HCT116 (cell line): ENCODE measurements at regions not wholly inside any gene's neighbourhood (a gene's known extent, or its start where the extent isn't known, plus 50 kb on each side); places are given as distances from the start of the nearest gene placed in this dataset.
"Not testable (repeated sequence)": the region's sequence is repeated elsewhere in the genome, so short reads cannot be mapped to it uniquely, and the experiment has no call there.

Experiments used
- CBX3 ChIP-seq: IDR thresholded peaks from 2 replicates; pipeline ENCODE4 v1.6.1; 2012; ENCODE audit warnings: low read depth
- CTCF ChIP-seq, 3 experiments: fragments of 200-600 bp in 1 of 3; sonication (generic) in 1 of 3; IDR thresholded peaks in 2 of 3; conservative IDR thresholded peaks in 1 of 3; 2 replicates each; pipeline ENCODE4 v1.5.1; 2012 to 2017; ENCODE audit warnings: low read depth in 2 of 3, low read length in 2 of 3, antibody characterized with exemption in 1 of 3, borderline replicate concordance in 1 of 3, control low read depth in 1 of 3, mild to moderate bottlenecking in 1 of 3, mixed read lengths in 1 of 3, mixed run types in 1 of 3, moderate library complexity in 1 of 3; ENCODE audit not compliant: insufficient read depth in 1 of 3
- EGR1 ChIP-seq: IDR thresholded peaks from 2 replicates; pipeline ENCODE4 v1.6.1; 2012; ENCODE audit warnings: low read depth
- EZH2 ChIP-seq: fragments of 200-600 bp; sonication (generic); IDR thresholded peaks from 2 replicates; pipeline ENCODE4 v1.6.1; 2017; ENCODE audit warnings: antibody characterized with exemption, mixed run types
- EZH2phosphoT487 ChIP-seq: fragments of 200-600 bp; IDR thresholded peaks from 2 replicates; pipeline ENCODE4 v1.6.1; 2018; ENCODE audit warnings: antibody characterized with exemption, borderline replicate concordance
- MAX ChIP-seq: IDR thresholded peaks from 2 replicates; pipeline ENCODE4 v1.6.1; 2012
- POLR2A ChIP-seq: IDR thresholded peaks from 2 replicates; pipeline ENCODE4 v1.7.0; 2011; ENCODE audit warnings: borderline replicate concordance; ENCODE audit not compliant: insufficient read depth, insufficient read length; ENCODE audit errors: extremely low read depth
- ZBTB33 ChIP-seq: IDR thresholded peaks from 2 replicates; pipeline ENCODE4 v1.6.1; 2011; ENCODE audit warnings: mild to moderate bottlenecking, low read length, moderate library complexity; ENCODE audit not compliant: insufficient replicate concordance; ENCODE audit errors: extremely low read depth

- not testable (repeated sequence) for TF ChIP-seq MAX; EZH2; EZH2phosphoT487; POLR2A; CTCF (IDR thresholded peaks at IDR 0.05 in 2 of 3, conservative IDR thresholded peaks at IDR 0.05 in 1 of 3; ENCODE audit: borderline replicate concordance in 1 of 3, insufficient read depth in 1 of 3, low read depth in 2 of 3, low read length in 2 of 3); EGR1; ZBTB33; CBX3
These were observed 189.0 kb downstream of the BANP start for GRCh38 chr16:88140195-88140594.
